ENCODE measurements at regions not wholly inside any gene's neighbourhood (a gene's known extent, or its start where the extent isn't known, plus 50 kb on each side); places are given as distances from the start of the nearest gene placed in this dataset.

DNA sequence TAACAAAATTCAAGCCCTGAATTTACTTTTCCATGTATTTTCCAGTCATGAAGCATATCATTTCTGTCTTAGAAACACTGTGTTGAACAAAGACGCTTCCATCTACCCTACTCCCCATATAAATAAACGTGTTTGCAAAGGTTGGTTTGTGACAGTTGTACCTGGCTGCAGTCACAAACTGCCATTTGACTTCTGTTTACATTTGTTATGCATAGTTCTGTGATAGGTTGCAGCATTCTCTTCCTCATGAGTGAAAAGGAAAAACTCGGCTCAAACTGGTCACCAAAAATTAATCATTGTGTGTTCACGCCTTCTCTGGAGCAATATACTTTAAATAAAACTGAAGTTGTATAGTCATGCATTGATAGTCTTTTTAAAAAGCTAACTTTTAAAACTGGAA is 69.3 kb upstream of the MOCS2 start:
- H3K9me3 Mint-ChIP-seq = peaks cover 10% of the 10 kb centered on the region
- no peak overlapping the region for H3K4me3 Mint-ChIP-seq
- no peaks in the 10 kb centered on the region for H3K4me1 Mint-ChIP-seq
- TF ChIP-seq, protein P1, sequence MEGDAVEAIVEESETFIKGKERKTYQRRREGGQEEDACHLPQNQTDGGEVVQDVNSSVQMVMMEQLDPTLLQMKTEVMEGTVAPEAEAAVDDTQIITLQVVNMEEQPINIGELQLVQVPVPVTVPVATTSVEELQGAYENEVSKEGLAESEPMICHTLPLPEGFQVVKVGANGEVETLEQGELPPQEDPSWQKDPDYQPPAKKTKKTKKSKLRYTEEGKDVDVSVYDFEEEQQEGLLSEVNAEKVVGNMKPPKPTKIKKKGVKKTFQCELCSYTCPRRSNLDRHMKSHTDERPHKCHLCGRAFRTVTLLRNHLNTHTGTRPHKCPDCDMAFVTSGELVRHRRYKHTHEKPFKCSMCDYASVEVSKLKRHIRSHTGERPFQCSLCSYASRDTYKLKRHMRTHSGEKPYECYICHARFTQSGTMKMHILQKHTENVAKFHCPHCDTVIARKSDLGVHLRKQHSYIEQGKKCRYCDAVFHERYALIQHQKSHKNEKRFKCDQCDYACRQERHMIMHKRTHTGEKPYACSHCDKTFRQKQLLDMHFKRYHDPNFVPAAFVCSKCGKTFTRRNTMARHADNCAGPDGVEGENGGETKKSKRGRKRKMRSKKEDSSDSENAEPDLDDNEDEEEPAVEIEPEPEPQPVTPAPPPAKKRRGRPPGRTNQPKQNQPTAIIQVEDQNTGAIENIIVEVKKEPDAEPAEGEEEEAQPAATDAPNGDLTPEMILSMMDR (IDR thresholded peaks at IDR 0.05; ENCODE audit: unreplicated experiment in 3 of 3) = no peak
- H3K27ac Mint-ChIP-seq = no peak overlapping the region
- H3K36me3 Mint-ChIP-seq (ENCODE audit: low read depth) = no peaks in the 10 kb centered on the region
- H3K27me3 Mint-ChIP-seq (ENCODE audit: low read depth) = peaks cover 4% of the 10 kb centered on the region

DNA sequence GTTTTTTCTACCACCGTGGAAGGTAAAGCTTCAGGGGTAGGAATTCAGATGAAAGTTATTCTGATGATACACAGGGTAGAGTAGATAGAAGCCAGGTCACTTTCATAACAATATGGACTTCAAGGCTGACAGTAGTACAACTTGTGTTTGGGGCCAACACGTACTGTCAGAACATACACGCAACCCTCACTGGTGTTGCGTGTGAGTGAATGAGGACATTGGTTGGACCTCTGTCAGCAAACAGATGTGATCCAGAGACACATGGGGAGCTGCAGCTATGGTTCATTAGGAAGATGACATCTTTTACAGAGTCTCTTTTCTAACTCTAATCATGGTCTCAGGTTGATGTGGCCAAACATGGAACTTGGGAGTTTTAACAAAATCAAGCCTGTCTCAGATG is 70.1 kb upstream of the MOCS2 start:
- TF ChIP-seq, protein P1 (IDR thresholded peaks at IDR 0.05; ENCODE audit: unreplicated experiment in 3 of 3) = no peak
- Mint-ChIP-seq H3K27me3 (ENCODE audit: low read depth) (peaks cover 4% of the 10 kb centered on the region), H3K27ac (no peak overlapping the region), H3K4me1 (no peaks in the 10 kb centered on the region), H3K4me3 (no peak overlapping the region), H3K36me3 (ENCODE audit: low read depth) (no peaks in the 10 kb centered on the region), H3K9me3 (peaks cover 8% of the 10 kb centered on the region)

DNA sequence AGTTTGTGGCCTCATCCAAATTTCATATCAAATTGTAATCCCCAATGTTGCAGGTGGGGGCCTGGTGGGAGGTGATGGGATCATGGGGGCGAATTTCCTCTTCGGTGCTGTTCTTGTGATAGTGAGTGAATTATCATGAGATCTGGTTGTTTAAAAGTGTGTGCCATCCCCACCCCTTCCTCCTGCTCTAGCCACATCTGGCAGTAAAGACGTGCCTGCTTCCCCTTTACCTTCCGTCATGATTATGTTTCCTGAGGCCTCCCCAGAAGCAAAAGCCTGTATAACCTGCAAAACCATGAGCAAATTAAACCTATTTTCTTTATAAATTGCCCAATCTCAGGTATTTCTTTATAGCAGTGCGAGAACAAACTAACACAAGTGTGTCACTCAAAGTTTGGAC is 71.0 kb upstream of the MOCS2 start:
- Mint-ChIP-seq H3K36me3 (ENCODE audit: low read depth) (no peaks in the 10 kb centered on the region), H3K27ac (no peak overlapping the region), H3K9me3 (peaks cover 6% of the 10 kb centered on the region), H3K27me3 (ENCODE audit: low read depth) (peaks cover 4% of the 10 kb centered on the region), H3K4me1 (no peaks in the 10 kb centered on the region), H3K4me3 (no peak overlapping the region)
- TF ChIP-seq, protein P1 (IDR thresholded peaks at IDR 0.05; ENCODE audit: unreplicated experiment in 3 of 3) = no peak

DNA sequence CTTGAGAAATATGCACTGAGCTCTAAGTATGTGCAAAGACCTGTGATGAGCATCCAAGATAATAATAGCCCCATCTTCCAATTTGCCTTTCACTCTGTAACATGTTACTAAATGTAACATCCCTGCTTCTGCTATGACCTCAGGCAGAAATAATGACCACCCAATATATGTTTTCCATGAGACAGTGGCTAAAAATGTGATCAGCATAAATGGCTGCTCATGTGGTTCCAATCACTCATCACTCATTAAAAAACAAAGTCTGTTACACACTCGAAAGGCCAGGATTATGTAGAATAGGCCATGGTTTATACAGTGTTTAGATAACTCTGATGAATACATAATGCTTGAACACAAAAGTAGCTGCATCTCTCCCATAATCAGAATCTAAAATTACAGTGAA is 71.4 kb upstream of the MOCS2 start:
- H3K27ac Mint-ChIP-seq = no peak overlapping the region
- peaks cover 5% of the 10 kb centered on the region for H3K9me3 Mint-ChIP-seq
- H3K36me3 Mint-ChIP-seq (ENCODE audit: low read depth) = no peaks in the 10 kb centered on the region
- H3K4me3 Mint-ChIP-seq = no peak overlapping the region
- H3K27me3 Mint-ChIP-seq (ENCODE audit: low read depth) = peaks cover 4% of the 10 kb centered on the region
- H3K4me1 Mint-ChIP-seq = no peaks in the 10 kb centered on the region
- TF ChIP-seq, protein P1 (IDR thresholded peaks at IDR 0.05; ENCODE audit: unreplicated experiment in 3 of 3) = no peak

DNA sequence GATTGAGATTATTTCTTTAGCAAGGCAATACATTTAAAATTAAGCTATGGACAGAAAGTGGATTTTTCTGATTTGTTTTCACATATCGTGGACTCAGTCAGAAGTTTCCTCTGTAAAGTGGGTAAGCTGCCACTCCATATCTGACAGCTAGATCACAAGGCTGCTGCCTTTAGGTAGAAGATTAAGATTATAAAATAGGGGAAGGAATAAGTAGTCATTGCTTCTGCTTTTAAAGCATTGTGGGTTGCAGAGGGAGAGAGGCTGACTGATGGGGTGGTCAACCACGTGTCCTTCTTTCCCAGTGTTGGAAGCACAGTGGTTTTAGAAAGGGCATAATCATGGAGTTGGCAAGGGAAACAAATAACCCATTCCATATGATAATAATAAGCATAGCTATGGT is 74.3 kb upstream of the MOCS2 start:
- TF ChIP-seq, protein P1 (IDR thresholded peaks at IDR 0.05; ENCODE audit: unreplicated experiment in 3 of 3) = no peak
- Mint-ChIP-seq H3K27me3 (ENCODE audit: low read depth) (peaks cover 4% of the 10 kb centered on the region), H3K4me1 (no peaks in the 10 kb centered on the region), H3K27ac (no peak overlapping the region), H3K4me3 (no peak overlapping the region), H3K9me3 (peaks cover 20% of the 10 kb centered on the region), H3K36me3 (ENCODE audit: low read depth) (no peaks in the 10 kb centered on the region)

DNA sequence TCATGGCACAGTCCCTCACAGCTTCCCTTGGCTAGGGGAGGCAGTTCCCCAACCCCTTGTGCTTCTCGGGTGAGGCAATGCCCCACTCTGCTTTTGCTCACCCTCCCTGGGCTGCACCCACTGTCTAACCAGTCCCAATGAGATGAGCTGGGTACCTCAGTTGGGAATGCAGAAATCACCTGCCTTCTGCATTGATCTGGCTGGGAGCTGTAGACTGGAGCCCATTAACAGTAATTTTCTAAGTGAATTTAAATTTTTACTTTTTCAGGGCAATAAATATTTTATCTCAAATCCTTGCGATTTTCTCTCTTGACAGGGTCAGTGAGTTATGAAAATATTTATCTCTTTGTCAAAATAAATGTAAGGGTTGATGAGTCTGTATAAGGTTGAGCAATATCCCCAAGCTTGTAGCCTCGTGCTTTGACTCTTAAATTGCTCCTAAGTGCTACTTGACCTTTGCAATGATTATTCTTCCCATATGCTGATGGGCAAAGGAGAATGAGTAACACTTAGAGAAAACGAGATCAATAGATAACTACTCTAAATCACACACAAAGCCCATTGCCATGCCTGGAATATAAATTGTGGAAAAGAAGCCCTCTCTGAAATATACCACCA is 82.1 kb upstream of the MOCS2 start:
- TF ChIP-seq, protein P1 (IDR thresholded peaks at IDR 0.05; ENCODE audit: unreplicated experiment in 3 of 3) = no peak
- H3K36me3 Mint-ChIP-seq (ENCODE audit: low read depth) = no peaks in the 10 kb centered on the region
- no peak overlapping the region for H3K4me3 Mint-ChIP-seq
- peaks cover 9% of the 10 kb centered on the region for H3K27me3 Mint-ChIP-seq (ENCODE audit: low read depth)
- H3K4me1 Mint-ChIP-seq = no peaks in the 10 kb centered on the region
- no peak overlapping the region for H3K27ac Mint-ChIP-seq
- H3K9me3 Mint-ChIP-seq = peaks cover 36% of the 10 kb centered on the region

Data from nephron (organoid).